Hypothalamus (tissue), 51 donors: ENCODE measurements at regions not wholly inside any gene's neighbourhood (a gene's known extent, or its start where the extent isn't known, plus 50 kb on each side); places are given as distances from the start of the nearest gene placed in this dataset.

Experiments used
- DNase-seq, 51 donors: peaks; one replicate each; lab custom pipeline; 2025; lab: John Stamatoyannopoulos, UW

DNA sequence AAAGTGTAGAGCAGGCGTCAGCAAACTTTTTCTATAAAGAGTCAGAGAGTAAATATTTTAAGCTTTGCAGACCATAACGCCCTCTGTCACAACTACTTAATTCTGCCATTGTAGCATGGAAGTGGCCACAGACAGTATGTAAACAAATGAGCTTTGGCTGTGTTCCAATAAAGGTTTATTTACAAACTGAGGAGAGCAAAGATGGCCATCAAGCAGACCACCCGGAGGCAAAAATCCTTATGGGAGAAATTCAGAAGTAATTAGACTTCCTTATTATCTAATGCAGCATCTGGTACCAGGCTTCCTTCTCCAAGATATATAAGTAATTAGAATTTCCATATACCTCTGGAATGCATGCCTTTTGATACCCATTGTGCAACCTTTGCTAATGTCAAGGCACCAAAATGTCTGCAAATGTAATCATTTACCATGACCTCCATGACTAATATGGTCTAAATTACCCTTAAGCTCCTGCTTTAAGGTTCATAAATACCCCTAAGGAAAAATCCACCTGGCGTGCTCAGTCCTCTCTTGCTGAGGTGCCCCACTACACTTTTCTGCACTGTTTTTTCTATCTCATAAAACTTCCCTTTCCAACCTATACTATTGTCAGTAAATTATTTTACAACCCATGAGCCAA is 377.8 kb downstream of the MATN1 start:
- no peak for DNase-seq

DNA sequence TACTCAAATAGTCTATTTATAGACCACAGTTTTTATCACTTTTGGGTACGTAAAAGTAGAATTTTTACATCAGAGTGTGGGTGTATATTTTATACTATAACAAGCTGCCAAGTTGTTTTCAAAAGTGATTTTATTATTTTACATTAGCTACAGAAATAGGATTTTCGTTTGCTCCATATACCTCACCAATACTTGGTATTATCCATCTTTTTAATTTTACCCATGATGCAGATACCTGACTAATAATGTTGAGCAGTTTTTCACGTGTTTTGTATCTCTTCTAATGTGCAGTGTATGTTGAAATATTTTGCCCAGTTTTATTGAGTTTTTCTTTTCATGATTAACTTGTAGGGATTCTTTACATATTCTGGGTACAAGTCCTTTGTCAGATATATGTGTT is 379.8 kb downstream of the MATN1 start:
- no peak for DNase-seq

DNA sequence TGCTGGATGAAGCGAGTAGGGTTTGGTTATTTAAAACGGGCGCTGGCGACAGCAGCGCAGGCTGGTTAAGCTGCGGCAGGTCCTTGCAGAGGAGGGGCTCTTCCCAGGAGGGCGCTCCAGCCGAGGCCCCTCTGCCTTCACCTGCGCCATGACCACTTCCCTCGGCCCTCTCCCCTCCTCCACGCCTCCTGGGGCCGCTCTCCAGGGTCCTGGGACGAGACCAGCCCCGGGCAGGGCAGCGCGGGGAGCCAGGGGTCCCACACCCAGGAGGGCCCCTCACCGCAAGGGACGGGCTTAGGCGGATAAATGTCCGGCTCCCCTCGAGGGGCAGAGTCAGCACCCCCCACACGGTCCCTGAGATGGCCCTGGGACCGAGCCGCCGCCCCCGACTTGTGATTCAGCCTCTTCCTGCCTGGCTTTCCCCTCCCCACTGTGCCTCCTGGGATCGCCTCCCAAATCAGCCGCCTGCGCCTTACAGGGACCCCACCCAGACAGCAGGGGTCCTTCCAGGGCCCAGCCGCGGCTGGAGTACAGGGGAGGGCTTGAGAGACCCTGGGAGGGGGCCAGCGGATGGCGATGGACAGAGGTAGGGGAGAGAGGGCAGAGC is 380.7 kb downstream of the MATN1 start:
- no peak for DNase-seq

DNA sequence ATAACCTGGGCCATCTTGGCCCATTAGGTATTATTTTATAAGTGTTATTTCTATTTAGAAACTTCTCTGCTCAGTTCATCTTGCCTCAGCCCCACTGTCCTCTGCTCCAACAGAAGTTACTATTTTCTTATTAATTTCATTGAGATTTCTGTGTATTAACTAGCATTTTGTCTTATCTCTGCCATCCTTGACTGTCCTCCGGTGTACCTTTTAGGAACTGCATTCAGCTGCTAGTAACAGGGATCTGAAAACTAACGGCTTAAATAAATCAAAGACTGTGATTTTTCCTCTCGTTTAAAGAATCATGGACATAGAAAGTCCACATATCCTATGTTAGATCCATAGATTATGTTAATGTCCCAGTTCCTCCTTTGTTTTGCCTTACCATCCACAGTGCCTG is 382.5 kb downstream of the MATN1 start:
- DNase-seq, result no peak

DNA sequence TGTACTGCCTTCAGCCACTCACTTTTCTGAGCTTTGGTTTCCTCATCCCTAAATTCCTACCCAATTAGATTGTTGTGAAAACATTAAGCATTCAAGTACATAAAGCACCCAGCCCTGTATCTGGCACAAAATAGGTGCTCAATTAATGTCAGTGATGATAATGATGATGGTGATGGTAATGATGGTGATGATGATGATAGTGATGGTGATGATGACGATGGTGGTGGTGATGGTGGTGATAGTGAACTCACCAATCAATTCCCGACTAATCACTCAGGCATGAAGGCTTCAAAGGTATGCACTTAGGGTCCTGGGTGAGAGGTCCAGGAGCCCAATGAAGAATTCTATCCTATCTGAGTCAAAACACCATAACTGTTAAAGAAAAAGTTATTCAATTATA is 383.5 kb downstream of the MATN1 start:
- no peak for DNase-seq

DNA sequence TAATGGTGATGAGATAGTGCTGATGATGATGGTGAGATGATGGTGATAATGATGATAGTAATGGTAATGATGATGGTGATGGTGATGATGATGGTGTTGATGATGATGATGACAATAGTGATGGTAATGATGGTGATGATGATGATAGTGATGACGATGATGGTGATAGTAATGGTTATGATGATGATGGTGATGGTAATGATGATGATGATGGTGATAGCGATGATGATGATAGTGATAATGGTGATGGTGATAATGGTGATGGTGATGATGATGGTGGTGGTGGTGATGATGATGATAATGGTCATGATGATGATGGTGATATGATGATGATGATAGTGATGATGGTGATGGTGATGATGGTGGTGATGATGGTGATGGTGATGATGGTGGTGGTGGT is 384.6 kb downstream of the MATN1 start:
- DNase-seq, result no peak

DNA sequence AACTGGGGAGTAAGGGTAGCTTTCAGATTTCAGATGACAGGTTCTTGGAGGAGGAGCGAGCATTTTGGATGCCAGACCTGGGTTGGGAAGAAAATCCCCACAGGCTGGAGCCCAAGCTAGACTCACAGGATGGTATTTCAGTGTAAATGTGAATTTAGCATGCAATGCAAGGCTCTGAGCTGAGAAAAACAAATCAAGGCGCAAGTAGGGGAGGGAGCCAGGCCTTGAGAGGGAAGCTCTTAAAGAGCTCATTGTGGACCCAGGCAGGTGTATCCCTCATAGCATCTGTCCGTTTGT is 386.1 kb downstream of the MATN1 start:
- no peak for DNase-seq

DNA sequence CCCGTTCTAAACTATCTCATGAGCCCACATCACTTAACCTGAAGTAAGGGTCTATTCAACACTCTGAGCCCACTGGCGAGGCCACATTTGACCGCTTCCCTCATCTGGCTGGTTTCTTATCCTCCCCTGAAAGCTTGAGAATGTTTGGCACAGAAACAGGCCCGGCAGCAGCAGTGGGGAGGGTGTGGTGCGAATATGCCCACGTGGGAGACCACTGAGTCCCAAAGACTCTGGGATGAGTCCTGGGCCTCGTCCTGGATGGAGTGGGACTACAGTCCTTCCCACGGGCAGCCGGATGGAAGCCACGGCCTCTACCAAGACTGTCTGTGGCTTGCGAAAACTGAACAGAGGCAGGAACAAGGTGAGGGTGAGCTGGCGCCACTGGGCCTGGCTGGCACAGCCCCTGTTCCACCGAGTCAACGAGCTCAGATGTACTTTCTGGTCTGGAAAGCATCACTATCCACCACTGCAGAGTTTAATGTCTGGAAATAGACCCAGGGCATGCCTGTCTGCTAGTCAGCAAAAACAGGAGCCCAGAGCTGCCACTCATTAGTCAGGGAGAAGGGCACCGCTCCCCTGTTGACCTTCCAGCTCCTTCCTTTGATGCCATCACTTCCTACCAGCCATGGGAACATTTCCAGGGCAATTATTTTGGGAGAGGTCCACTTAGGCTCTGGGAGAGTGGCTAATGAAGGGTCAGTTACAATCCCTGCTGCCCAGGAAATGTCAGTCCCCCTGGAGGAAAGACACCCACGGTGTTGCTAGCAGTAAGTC is 386.6 kb downstream of the MATN1 start:
- DNase-seq, result no peak

DNA sequence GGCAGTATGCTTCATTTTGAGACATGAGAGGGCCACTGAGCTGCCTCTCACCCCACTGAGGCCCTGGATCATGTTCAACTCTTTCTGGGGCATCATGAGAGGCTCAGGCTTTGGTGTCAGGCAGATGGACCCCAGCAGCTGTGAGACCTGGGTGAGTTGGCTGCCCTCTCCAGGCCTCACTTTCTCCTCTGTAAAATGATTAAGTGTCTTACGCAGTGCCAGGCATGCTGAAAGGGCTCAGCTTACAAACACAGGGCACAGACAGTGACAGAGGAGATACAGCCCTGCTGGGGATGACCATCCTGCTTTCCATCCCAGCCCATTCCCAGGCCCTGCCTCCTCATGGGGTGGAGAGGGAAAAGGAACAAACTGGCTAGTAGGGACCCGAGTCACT is 387.4 kb downstream of the MATN1 start:
- no peak for DNase-seq

DNA sequence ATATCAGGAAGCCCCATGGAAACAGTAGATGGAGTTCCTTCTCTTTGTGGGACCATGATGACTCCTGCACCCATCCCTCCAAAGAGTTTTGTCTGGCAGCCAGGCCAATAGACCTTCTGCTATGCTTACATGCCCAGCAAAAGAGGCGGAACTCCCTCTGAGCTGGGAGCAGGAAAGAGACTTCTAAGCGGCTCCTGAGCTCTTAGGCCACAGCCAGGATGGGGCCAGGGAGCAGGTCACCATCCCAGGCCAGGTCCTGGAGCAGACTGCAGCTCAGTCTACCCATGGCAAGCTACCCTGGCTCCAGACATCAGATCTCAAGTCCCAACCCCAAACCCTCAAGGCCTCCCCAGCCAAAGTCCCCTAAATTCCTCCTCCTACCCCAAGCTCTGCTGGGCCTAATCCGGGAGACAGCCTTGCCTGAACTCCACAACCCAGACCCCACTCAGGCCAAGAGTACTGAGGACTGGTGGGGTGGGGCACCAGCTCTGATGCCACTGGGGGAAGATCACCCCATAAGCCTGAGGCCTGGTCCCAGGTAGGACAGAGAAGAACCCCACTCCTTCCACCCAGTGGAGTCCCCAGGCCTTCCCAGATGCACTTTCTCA is 387.9 kb downstream of the MATN1 start:
- DNase-seq, result no peak

DNA sequence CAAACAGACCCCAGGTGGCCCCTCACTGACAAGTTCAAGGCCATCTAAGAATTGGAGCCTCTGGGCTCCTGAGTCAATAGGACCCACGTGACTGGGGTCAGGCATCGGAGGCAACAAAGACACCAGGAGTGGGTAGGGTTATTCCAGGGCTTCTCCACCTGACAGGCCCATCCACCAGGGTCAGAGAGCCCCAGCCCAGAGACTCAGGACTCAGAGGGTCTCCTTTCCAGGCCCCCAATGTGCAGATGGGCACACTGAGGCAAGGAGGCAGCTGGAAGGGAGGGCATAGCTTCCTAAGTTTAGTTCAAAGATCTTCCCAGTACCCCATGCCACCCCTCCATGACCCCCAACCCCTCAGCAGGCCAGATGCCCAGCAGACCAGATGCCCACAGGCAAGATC is 388.6 kb downstream of the MATN1 start:
- no peak for DNase-seq

DNA sequence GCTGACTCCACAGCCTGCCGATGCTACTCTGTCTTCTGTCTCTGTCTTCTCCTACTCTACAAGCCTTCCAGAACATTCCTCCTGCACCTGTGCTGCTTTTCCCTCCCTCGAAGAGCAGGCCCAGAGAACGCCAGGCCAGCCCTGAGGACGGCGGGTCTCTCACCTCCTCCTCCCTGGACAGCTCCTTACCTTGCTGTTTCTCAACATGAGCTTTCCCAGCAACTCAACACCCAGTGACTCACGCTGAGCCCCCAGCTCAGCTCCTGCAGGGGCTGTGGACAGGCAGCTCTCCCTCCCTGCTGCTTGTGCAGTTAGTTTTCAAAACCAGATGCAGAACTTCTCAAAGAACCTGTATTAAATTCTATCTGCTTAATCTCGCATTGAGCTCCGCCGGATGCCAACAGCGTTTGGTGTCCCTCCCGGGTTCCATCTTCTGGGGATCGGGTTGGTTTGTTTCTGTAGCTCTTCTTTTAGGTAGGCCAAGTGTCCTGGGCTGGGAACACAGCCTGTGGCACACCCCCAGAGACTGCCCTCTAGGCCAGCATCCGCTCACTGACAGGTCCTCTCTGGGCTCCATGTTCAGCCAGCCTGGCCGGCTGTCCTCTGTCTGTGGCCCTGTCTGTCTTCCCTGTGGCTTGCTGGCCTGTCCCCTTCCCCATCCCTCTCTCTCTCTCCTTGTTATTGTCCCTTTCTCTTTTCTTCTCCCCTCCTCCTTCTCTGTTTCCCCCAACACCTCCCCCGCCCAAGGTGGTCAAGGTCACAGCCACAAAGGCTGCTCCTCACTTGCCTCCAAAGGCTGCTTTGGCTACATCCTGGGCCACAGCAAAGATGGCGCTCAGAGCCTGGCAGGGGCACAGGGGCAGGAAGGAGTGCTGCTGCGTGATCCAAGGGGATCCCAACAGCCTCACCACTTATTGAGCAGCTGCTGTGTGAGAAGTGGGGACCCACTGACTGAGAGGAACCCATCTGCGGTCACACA is 391.0 kb downstream of the MATN1 start:
- DNase-seq, result no peak

DNA sequence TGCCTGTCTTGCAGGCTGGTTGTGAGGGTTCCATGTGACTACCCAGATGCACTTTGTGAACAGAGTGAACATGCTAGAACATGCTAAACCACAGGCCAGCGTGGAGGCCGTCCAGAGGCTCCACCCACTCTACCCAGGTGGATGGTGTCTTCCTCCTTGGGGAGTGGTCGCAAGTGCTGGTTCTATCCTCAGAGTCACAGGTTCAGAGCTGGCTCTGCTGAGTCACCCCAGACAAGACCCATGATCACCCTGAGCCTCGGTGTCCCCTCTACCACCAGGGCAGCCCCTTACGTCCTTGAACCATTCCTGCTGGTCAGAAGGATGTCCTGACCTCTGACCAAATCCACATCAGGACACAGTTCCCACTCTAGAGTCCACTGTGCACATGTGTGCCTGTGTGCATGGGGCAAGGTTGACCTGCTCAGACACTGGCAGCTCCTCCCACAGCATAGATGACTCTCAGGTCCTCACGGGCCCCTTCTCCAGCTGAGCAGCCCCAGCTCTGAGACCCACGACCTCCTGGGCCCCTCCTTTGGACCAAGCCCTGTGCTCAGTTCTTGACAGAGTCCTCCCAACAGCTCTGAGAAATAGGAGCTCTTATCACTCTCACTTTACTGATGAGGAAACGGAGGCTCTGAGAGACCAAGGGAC is 391.8 kb downstream of the MATN1 start:
- DNase-seq, result no peak

DNA sequence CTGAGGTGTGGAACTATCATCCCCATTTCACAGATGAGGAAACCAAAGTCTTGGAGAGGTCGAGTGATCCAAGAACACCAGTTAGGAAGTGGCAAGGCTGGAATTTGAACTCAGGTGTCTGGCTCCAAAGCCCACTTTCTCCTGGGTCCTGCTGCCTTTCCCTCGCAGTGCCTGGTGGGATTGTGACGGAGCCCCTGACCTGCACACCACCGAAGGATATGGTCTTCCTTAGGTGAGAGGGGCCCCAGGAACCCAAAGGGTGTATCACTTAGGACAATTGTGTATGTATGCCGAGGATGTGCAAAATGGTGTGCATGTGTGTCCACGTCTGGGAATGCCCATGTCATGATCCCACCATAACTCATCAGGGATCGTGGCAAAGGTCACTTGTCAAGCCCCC is 392.7 kb downstream of the MATN1 start:
- no peak for DNase-seq

DNA sequence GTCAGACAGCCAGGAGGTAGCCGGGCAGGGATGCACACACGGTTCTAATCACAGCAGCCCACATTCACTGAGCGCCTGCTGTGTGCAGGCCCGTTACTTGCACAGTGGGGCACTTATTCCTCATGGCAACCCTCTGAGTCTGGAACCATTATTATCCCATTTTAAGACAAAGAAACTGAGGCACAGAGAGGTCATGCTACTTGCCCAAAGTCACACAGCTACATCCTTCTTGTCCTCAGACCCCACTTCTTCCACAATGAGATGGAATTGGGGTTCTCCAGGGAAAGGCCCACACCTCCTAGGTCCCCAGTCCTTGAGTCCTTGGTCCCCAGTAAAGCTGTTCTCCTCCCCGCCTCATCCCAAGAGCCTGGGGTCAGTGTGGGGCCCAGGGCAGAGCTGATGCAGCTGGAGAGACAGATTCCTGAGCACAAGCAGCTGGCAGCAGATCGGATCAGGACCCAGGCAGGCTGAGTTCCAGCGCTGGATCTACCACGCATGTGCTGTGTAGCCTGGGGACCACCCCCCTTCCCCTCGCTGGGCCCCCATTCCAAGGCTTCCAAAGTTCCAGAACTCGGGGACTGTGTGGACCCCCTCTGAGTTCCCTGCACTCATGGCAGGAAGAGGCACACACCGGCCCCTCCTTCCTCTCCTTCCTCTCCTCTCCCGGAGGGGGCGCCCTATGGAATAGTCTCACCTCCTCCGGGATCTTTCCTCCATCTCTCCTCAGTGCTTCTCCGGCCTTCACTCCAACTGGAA is 393.4 kb downstream of the MATN1 start:
- DNase-seq, result no peak

DNA sequence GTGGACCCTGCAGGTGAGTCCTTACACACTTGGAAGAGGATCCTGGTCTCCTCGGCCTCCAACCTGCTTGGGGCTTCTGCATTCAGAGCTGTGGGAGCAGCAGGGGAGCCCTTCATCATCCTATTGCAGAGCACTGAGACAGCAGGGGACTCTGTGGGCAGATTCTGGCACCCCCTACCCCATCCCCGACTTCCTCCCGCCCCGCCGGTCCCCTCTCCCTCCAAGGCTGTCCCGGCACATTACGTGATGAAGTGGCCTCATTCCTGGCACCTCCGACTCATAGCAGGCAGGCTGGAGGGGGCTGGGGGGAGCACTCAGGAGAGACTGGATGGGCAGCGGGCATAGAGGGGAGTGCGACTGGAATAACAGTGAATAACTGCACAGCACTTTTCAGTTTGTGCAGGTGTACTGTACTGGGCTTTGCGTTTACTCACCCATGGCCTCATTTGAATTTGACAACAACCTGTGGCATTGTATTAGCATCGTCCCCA is 394.1 kb downstream of the MATN1 start:
- DNase-seq, result no peak

DNA sequence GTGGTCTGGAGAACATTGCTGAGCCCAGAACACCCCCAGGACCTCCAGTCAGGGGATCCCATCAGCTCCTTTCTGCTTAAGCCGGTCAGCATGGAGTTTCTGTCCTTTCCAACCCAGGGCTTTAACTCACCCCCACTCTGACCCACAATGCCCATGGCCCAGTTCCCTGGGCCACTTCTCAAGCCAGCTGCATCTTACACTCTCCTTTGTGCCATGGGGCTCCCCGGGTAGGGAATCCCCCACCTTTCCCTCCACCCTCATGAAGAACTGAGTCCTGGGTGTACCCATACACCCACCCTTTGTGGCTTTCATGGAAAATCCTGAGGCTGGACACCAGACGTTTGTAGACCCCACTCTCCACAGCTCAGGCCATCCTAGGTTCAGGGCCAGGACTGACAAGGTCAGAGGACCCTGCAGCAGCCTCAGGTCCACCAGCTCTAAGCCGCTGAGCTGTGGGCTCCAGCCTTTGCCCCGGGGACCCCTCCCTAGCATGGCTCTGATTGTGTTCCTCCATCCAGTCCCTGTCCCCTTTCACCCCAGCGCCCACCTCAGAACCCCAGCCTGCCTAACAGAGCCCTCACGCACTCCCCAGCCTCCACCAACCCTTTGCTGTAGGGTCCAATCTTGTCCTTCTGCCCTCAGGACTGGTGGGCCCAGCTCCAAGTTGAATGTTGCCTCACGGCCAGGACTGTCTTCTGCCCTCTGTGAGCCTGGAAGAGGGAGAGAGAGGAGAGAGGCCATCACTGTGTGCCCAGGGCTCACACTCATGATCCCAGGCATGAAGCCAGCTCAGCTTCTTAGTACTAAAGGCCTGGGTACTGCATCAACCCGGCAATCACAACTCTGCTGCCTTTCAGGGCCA is 394.8 kb downstream of the MATN1 start:
- no peak for DNase-seq

DNA sequence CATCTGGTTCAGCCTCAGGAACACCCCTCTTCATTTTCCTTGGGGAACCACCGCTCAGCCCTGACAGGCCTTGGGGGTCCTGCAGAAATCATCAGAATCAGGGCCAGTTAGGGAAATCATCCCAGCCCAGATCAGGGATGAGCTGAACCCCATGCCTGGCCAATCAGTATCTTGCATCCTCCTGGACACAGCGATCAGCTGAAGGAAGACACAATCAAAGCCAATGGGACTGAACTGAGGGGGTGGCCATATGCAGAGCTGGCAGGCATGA is 395.4 kb downstream of the MATN1 start:
- no peak for DNase-seq
